AG04449 (cell line): ENCODE measurements at regions not wholly inside any gene's neighbourhood (a gene's known extent, or its start where the extent isn't known, plus 50 kb on each side); places are given as distances from the start of the nearest gene placed in this dataset.

Experiments
- CTCF ChIA-PET: fragments of 350-600 bp; formaldehyde crosslinking; extraction: SDS; loops from one replicate; lab custom pipeline; 2021; ENCODE audit warnings: antibody characterized with exemption; lab: Yijun Ruan, JAX
- POLR2A ChIA-PET: fragments of 400-600, 350-600 bp; formaldehyde crosslinking; extraction: SDS; loops from one replicate; lab custom pipeline; 2020; ENCODE audit warnings: antibody characterized with exemption, inconsistent platforms; lab: Yijun Ruan, JAX
- DNase-seq: peaks from one replicate; pipeline ENCODE4 v3.0.0-alpha.2; 2010; ENCODE audit warnings: low read depth, low spot score
- H3K4me3 ChIP-seq: 2 replicates; pipeline ENCODE4 v1.5.1; 2011; ENCODE audit warnings: low read depth, mild to moderate bottlenecking, control low read depth, low read length
- TF ChIP-seq, protein P1 (sequence below): IDR thresholded peaks from one replicate; pipeline ENCODE4 v1.5.1; 2011; ENCODE audit warnings: mild to moderate bottlenecking, moderate library complexity, low read length, control low read depth, inconsistent platforms; ENCODE audit not compliant: insufficient read depth; ENCODE audit errors: missing control alignments

DNA sequence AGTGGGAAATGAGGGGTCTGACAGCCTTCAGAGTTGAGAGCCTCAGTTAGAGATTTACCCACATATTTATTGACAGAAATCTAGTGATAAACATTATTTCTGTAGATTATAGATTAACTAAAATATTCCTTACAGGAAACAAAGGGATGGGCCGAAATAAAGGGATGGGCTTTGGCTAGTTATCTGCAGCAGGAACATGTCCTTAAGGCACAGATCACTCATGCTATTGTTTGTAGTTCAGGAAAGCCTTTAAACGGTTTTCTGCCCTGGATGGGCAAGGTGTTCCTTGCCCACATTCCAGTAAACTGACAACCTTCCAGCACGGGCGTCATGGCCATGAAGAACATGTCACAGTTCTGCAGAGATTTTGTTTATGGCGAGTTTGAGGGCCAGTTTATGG, 154.8 kb upstream of the TOM1L1 start:
- TF ChIP-seq, protein P1, sequence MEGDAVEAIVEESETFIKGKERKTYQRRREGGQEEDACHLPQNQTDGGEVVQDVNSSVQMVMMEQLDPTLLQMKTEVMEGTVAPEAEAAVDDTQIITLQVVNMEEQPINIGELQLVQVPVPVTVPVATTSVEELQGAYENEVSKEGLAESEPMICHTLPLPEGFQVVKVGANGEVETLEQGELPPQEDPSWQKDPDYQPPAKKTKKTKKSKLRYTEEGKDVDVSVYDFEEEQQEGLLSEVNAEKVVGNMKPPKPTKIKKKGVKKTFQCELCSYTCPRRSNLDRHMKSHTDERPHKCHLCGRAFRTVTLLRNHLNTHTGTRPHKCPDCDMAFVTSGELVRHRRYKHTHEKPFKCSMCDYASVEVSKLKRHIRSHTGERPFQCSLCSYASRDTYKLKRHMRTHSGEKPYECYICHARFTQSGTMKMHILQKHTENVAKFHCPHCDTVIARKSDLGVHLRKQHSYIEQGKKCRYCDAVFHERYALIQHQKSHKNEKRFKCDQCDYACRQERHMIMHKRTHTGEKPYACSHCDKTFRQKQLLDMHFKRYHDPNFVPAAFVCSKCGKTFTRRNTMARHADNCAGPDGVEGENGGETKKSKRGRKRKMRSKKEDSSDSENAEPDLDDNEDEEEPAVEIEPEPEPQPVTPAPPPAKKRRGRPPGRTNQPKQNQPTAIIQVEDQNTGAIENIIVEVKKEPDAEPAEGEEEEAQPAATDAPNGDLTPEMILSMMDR = no peak
- no peak for DNase-seq
- H3K4me3 ChIP-seq = no peak overlapping the region
- ChIA-PET POLR2A (no interaction called here), CTCF (no interaction called here)

DNA sequence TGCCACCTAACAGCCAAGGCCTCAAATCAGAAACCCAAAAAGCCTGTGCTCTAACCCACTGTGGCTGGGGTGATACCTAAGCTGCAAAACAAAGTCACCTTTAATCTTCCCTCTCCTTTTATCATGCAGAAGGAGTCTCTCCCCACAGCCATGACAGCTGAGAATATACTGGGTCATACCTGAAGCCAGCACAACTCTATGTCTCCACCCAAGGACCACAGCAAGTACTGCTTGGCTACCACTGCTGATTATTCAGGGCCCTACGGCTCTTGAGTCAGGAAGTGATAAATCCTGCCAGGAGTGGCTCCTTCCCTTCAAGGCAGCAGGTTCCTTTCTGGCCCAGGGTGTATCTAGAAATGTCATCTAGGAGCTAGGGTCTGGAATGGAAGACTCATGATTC, 151.5 kb upstream of the TOM1L1 start:
- no peak overlapping the region for H3K4me3 ChIP-seq

DNA sequence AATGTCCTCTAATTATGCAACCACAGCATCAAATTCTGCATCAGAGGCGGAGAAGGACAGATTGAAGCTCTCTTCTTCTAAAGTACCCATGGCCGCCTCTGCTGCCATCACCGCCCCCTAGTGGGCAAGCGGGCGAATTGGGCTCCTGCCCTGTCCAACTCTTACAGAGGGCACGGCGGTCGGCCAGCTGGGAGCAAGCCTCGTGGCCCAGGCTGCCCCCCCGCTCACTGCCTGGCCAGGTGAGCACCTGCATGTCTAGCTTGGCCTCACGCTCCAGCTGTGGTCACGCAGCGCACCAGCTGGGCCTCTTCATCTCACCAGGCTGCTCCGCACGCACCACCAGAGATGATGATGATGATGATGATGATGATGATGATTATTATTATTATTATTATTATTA, 146.1 kb upstream of the TOM1L1 start:
- H3K4me3 ChIP-seq = no peak overlapping the region
- POLR2A ChIA-PET = no interaction called here
- CTCF ChIA-PET = no interaction called here
- DNase-seq = no peak
- TF ChIP-seq, protein P1 = no peak

More for the DNA sequence above, 151.5 kb upstream of the TOM1L1 start:
- ChIA-PET CTCF (no interaction called here), POLR2A (no interaction called here)
- no peak for DNase-seq
- TF ChIP-seq, protein P1 = no peak

DNA sequence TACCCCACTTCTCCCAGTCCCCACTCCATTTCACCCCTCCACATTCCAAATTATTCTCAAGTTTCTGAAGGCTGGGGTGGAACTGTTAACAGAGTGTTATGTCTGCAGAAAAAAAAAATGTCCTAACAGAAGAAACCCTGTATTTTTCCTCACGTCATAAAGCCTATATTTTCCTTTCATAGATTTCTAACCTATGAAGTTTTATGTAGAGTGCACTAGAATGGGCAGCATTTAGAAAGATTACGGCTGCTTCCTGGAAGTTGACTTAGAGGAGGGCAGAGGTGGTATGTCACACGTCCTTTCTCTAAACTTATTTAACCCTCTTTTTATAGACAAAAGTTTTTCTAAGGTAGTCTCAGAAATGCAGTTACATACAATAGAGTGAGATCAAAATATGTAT, 139.8 kb upstream of the TOM1L1 start:
- no peak overlapping the region for H3K4me3 ChIP-seq
- DNase-seq = no peak
- ChIA-PET POLR2A (no interaction called here), CTCF (no interaction called here)
- TF ChIP-seq, protein P1 = no peak

DNA sequence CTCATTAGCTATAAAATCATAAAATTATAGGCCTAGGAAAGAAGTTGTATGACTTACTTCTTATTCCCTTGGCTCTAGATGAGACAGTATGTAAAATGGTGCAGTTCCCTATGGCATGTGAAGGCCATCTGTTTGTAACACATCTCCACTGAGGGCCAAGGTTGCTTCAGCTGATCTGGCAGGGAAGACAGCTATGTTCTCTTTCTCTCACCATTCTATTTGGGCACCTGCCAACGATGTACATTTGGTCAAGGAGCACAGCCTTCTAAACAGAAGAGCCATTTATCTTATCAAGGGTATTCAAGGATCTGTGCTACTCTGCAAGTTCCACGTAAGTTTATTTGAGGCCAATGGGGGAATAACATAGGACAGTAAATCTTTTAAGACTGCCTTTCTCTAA, 129.8 kb upstream of the TOM1L1 start:
- ChIA-PET POLR2A (no interaction called here), CTCF (no interaction called here)
- TF ChIP-seq, protein P1 = no peak
- no peak overlapping the region for H3K4me3 ChIP-seq
- DNase-seq = no peak

DNA sequence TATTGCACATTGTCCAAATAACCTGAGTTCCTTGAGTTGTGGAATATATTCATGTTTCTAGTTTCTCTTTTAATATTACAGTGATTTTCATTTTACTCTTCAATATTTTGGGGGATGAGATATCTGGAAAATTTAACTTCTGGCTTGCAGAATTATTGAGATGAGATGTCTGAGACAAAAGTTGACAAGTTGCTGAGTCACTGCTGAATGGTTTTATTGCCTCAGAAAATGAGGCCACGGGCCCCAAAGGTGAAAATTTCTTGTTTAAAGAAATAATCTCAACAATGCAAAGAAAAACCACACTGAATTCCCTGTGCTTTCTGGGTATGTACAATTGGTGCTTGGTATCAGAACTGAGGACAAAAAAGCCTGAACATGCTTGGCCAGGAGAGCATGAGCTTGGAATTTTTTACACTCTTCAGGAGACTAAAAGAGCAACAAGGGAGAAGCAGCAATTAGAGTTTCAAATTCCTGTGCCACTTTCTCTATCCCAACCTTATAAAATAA, 129.2 kb upstream of the TOM1L1 start:
- TF ChIP-seq, protein P1 = no peak
- CTCF ChIA-PET = no interaction called here
- no peak for DNase-seq
- no peak overlapping the region for H3K4me3 ChIP-seq
- POLR2A ChIA-PET = no interaction called here

DNA sequence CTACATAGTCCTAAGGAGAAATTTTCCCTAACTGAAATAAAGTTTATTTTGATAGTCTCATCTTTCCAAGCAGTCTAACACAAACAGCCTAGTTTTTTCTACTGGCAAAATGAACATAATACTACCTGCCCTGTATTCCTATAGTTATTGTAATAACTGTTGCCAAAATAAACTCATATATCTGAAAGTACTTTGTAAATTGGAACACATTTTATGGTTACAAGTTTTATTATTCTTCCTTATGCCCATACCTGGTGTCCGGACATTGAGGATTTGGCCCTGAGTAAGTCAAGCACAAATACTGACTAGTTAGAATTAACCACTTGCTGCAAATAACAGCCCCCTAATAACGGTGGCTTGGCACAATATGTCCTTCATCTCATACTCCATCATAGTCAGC, 120.4 kb upstream of the TOM1L1 start:
- TF ChIP-seq, protein P1 = no peak
- H3K4me3 ChIP-seq = no peak overlapping the region
- ChIA-PET CTCF (no interaction called here), POLR2A (no interaction called here)
- no peak for DNase-seq
